Activated CD4-positive, alpha-beta T cell treated with anti-CD3 and anti-CD28 coated beads, Interleukin-2, amount 50 U/mL, for 48 hours (primary cell): ENCODE measurements at regions not wholly inside any gene's neighbourhood (a gene's known extent, or its start where the extent isn't known, plus 50 kb on each side); places are given as distances from the start of the nearest gene placed in this dataset.
"Not testable (repeated sequence)": the region's sequence is repeated elsewhere in the genome, so short reads cannot be mapped to it uniquely, and the experiment has no call there.

Experiments used
- DNase-seq, 2 experiments: peaks; one replicate each; pipeline ENCODE4 v3.0.0-alpha.2; 2020

DNA sequence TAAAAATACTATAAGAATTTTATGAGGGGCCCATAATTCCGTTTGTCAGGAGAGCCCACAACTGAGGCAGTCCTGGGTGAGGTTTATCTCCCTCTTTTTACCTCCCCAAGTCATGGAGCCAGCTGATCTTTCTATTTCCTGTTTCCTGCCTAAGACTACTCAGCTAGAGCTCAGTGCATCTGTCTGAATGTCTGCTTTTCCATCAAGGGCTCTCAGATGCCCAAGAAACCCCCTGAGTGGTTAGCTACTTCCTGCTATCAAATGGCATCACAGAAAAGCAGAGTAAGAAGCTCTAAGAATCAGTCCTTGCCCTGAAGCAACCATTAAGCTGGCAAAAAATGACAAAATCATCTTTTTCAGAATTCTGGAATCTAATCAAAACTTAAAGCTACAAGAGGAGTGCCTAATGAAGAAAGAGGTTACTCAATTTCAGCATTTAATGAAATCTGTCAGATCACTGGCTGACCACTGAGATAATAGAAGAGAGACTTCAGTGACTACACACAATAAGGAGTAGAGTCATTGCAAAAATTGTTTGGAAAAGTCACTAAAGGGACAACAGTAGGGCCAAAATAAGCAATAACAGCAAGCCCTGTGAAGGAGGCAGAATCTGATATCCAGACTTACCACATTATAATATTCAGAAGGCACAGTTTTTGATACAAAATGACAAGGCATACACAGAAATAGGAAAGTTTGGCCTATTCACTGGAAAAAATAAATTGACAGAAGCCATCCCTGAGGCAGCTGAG, 150.1 kb downstream of the CYB561 start:
- no peak for DNase-seq

DNA sequence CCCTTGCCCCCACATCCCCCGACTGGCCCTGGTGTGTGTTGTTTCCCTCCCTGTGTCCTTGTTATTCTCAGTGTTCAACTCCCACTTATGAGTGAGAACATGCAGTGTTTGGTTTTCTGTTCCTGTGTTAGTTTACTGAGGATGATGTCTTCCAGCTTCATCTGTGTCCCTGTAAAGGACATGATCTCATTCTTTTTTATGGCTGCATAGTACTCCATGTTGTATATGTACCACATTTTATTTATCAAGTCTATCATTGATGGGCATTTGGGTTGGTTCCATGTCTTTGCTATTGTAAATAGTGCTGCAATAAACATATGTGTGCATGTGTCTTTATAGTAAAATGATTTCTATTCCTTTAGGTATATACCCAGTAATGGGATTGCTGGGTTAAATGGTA, 147.2 kb downstream of the CYB561 start:
- not testable (repeated sequence) for DNase-seq

DNA sequence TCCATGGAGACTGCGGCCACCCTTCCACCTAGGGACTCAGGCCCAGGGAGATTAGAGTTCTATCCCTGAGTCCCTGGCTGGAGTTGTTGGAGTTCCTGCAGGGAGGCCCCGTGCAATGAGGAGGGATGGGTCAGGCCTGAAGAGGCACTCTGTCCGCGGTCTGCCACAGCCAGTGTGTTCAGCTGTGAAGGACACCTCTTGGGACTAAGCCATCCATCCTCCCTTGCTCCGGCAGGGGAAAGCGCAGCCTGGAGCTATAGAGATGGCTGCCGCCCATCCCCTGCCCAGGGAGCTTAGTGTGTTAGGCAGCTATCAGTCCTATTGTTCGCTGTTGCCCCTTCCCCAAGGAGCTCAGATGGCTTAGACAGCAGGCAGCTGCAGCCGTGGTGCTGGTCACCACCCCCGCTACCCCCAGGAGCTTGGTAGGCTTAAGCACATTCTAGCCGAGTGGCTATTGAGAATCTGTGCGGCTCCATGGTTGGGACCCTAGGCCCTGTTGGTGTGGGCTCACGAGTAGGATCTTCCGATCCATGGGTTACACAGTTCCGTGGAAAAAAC, 141.3 kb downstream of the CYB561 start:
- DNase-seq, result no peak

DNA sequence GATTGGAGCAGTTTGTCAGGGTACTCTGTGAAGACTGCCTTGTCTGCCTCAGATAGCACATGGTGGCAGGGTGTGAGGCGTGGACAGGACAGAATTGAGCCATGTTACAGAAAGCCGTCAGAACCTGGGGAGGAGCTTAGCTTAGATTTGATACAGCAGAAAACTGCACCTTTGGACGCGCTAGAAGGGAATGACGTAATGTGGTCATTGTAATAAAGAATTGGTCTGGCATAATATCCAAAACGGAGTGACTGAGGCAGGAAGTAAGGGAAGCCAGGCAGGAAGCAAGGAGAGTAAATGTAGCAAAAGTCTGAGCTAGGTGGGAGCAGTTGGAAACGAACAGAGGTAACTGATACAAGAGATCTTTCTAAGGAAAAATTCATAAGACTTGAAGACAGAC, 140.2 kb downstream of the CYB561 start:
- no peak for DNase-seq

DNA sequence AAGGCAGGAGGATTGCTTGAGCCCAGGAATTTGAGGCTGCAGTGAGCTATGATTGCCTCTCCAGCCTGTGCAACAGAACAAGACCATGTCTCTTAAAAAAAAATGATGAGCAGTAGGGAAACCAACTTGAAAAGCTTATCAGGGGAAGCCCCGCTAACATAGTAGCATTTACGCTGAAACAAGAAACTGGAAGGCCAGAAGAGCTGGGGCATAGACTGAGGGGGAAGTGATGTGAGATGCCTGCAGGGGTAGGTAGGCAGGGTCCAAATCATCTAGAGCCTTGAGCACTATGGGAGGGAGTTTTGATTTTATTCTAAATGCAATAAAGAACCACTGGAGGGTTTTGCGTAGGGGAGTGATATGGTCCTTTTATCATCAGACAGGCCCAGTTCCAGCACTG, 139.3 kb downstream of the CYB561 start:
- no peak for DNase-seq

DNA sequence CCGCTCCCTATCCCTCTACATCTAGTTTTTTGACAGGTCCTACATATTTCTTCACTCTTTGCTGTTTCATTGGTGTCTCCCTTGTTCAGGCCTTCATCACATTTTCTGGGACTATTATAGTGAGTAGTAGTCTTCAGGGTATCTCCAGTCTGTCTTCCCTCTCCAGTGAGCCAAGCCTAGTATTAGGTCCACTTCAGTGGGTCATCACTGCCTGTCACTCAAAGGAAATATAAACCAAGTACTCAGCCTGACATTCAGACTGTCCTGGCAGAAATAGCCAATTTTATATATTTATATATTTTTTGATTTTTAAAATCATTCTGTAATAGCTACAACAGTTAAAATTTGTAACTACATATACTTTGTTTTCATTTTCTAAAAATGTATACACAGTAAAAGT, 137.8 kb downstream of the CYB561 start:
- no peak for DNase-seq

DNA sequence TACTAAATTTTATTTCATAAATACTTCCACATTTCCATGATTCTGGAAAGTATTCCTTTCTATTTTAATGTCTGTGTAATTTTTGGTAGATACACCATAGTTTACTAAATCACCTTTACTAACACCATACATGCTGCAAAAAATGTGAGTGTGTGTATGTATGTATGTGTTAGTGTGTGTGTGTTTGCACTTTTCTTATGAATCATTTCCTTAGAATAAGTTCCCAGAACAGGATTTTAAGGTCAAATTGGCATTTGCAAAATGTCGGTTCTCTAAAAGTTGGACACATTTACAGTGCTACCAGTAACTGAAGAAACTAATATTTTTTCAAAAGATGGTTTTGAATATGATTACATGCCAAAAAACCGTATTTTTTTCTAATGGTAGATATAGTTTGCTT, 137.1 kb downstream of the CYB561 start:
- DNase-seq, result no peak

DNA sequence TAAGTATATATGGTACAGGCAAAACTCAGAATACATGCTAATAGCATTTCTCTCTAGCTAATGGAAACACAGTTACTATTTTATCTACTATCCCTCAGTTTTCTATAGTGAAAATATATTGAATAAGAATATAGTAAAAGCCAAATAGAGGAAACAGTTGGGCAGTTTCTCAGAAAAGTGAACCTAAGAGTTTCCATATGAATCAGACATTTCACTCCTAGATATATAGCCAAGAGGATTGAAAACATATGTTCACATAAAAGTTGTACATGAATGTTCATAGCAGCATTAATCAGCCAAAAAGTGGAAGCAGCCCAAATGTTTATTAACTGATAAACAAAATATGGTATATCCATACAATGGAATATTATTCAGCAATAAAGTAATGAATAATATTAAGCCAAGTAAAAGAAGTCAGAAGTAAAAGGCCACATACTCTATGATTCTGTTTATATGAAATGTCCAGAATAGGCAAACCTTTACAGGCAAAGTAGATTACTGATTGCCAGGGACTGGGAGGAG, 134.6 kb downstream of the CYB561 start:
- DNase-seq, result no peak

DNA sequence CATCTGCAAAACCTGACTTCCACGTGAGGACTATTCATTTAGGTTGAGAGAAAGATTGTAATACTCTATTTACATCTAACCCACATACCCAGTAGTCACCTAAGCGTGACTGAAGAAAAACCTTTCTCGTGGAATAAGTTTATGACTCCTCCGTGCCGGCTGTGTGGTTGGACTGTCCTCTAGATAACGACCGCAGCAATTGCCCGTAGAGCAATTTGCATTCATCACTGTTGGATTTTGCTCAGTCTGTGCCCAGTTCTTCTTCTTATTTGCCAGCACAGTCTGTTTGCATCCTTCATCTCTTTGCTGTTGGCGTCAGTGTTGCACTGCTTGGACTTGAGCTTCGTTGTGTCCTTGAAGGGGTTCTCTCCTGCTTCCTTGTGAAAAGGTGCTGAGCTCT, 131.3 kb downstream of the CYB561 start:
- no peak for DNase-seq

DNA sequence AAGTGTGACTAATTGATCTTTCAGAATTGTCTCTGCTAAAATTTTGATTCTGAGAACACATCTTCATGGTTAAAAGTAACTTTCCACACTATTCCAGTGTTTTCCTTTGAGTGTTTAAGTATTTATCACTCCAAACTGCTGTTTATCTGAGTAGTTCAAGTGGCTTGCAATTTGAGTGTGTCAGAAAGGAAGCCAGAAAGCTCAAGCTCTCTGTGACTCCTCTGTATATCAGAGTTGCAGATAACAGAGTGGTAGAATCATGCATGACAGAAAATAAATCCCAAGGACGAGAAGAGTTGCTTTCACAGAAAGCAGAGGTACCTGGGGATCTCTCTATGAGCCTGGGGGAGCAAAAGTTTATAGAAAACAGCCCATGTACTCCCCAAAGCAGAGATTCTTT, 130.0 kb downstream of the CYB561 start:
- DNase-seq, result no peak

DNA sequence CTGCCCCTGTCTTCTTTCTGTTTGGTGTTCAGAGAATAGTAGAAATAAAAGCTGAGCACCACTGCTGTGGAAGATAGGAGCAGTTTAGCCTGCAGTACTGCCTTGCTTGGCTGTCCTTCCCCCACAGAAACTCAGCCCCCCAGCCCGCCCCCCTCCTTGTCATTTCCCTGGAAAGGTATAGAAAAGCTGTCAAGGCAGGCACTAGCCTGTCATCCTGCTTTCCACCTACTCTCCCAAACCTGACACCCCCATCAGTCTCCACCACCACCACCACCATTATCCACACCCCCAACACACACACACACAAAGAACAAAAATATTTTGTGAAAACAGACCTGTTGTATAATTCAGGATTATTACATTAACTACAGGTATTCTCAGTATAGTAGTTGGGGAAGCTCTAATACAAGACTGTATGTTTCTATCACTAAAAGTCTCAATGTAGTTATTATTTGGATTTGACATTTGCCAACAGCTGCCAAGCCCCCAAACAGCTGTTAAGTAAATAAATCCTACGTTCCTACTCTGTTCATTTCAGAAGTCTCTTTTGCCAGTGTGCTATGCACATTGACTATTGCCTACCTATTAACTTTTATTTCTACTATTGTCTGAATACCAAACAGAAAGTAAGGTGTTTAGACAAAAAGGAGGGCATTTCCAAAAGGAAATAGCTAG, 128.8 kb downstream of the CYB561 start:
- DNase-seq, result no peak

DNA sequence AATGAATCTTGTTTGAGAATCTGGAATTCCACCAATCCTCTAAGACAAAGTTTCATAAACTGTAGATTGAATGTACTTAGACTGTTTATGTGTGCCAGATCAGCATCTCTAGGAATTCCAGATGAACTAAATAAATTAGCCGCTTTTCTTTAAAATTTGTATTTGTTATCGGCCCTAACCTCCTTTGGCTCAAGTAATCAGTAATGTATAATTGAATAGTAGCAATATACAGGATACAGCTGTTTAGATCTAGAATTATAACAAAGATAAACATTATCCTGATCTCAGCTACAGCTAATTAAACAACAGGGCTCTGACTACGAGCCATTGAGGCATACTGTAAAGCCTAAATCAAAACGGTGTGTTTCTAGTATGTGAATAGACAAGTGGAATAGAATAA, 120.3 kb downstream of the CYB561 start:
- no peak for DNase-seq

DNA sequence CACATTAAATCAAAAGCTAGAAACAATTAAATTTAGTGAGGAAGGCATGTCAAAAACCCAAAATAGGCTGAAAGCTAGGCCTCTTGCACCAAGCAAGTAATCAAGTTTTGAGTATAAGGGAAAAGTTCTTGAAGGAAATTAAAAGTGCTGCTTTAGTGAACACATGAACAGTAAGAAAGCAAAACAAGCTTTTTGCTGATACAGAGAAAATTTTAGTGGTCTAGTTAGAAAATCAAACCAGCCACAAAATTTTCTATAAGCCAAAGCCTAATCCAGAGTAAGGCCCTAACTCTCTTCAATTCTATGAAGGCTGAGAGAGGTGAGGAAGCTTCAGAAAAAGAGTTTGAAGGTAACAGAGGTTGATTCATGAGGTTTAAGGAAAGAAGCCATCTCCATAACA, 116.2 kb downstream of the CYB561 start:
- no peak for DNase-seq

DNA sequence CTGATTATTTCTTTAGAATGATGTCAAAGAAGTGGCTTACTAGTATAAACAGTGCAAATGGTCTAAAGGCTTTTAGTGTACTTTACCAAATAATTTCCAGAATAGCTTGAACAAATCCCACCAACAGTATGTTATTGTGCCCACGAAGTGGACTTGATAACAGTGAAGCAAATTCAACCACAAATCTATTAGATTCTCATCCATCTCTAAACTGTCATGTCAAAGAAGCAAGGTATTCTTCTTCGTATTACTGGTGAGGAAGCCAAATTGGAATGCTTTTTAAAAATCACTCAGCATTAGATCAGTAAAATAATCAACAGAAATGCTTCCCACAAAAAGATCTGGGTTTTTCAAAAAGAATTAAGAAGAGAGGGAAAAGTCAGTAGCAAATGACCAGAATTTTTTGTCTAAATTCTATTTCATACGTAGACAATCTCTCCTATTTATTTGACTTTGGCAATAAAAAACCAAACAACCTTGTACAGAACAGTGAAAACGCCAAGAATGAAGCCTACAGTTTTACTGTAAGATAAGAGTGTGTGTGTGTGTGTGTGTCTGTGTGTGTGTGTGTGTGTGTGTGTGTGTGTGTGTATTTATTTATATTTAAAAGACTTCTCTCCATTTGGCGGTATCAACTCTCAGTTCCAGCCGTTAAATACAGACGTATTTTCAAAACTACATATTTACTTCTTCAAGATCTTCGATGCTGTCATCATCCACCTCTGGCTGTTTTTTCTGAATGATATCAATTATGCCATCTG, 114.6 kb downstream of the CYB561 start:
- no peak for DNase-seq

DNA sequence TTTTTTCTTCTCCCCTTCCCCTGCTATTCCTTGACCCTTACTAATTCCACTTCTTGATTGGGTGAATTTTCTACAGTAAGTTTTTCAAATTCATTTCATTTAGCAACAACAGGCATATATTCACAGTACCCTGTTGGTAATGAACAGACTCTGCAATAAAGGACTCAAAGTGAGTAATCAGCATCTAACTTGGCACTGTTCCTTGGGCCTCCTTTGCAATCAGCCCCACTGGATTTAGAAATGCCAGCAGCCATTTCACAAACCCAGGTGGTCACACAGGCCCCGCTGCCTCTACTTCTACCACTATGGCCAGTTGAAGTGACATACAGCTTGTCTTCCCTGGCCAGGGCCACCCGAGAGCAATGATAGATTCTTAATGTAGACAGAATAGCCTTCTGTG, 113.8 kb downstream of the CYB561 start:
- DNase-seq, result no peak

DNA sequence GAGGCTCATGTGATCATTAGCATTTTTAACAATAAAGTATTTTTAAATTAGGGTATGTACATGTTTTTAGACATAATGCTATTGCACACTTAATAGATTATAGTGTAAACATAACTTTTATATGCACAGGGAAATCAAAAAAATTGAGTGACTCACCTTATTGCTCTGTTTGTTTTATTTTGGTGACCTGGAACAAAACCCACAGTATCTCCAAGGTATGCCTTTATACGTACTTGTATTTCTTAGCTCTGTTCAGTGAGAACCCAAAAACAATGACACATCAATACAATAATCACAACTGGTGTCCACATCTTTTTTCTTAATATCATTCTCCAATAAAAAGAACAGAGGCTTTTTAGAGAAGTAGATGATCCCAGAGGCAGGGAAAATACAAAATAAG, 112.2 kb downstream of the CYB561 start:
- DNase-seq, result no peak

DNA sequence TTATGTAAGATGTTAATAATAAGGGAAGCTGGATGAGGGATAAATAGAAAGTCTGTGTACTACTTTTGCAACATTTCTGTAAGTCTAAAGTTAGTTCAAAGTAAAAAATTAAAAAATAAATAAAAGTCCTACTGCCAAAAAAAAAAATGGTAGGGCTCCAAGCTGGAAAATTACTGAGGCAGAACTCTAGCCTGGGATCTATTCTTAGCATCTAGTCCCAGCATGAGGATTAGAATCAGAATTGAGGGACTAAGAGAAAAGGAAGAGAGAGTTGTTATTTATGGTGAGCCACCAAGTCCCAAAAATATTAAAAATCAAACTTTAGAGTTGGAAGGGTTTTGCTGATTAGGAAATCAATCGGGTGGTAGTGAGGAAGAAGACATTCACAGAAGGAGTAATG, 110.3 kb downstream of the CYB561 start:
- DNase-seq, result no peak

DNA sequence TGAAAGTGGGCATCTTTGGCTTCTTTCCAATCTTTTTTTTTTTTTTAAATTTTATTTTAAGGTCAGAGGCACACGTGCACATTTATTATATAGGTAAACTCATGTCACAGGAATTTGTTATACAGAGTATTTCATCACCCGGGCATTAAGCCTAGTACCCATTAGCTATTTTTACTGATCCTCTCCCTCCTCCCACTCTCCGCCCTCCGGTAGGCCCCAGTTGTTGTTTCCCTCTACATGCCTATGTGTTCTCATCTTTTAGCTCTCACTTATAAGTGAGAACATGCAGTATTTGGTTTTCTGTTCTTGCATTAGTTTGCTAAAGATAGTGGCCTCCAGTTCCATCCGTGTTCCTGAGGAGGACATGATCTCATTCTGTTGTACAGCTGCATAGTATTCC, 108.5 kb downstream of the CYB561 start:
- DNase-seq, result no peak

DNA sequence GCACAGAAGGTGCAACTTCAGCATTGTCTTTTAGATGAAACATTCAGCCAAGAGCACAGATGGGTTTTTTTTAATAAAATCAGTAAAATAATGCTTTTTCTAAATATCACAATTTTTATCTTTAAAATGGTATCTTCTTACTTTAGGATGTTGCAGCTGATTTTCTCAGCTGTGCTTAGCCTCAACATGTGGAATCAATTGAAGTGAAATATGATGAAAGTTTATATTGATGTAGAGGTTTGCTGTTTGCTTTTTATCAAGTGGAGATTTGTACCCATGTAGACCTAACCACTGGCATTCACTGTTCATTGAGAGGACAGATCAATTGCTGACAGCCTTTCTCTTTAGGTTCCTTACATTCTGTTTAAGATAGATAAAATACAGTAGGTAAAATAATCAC, 107.8 kb downstream of the CYB561 start:
- no peak for DNase-seq

DNA sequence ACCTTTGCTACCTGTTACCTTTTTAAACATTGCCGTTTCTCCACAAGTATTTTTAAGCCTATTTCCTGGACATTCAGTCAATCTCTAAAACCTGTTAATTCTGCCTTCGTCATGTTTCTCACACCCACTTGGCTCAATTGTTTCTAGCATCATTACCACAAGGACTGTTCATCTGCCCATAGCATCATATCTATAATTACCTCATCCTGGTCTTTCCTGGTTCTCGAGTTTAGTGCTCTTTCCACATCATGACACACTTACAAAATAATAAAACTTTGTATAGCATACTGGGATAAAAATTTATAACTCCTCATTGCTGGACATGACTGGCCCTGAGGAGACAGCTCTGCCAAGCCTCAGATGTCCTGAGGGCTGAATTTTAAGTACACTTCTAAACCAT, 104.8 kb downstream of the CYB561 start:
- no peak for DNase-seq

DNA sequence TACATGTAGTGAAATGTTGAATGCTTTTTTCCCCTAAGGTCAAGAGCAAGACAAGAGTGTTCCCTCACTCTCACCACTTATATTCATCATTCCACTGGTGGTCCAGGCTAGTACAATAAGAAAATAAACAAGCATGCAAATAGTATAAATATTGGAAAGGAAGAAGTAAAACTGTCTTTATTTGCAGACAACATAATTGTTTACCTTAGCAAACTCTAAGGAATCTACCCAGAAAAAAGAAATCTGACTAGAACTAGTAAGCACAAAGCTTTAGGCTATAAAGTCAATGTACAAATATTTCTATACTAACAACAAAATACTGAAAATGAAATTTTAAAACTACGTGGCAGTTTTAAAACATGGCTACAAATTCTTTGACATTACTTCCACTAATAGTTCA, 101.7 kb downstream of the CYB561 start:
- DNase-seq, result no peak

DNA sequence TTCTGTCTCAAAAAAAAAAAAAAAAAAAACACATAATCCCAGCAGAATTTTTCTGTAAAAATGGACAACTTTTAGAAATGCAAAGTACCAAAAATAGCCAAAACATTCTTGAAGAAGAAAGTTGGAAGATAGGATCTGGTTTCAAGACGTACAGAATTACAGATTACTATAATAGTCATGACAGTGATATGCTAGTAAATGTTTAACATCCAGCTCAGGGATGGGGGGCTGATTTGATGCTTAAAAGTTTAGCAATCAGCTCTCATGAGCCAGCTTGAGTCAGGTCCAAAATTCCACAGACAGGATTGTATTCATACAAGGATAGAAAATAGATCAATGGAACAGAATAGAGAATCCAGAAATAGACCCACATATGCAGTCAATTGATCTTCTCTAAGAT, 100.5 kb downstream of the CYB561 start:
- DNase-seq, result no peak

DNA sequence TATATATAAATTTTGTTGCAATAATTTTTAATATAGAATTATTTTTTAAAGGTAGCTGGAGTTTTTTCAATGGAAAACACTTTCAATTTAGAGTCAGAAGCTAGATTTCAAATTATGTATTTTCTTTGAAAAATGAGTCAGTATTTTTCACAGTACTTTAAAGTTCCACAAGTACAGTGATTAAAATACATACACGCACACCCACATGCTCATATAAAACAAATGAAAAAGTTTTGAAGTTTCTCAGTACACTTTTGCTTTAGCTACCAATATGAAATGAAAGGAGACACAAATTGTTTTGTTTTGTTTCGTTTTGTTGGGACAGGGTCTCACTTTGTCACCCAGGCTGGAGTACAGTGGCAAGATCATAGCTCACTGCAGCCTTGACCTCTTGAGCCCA, 98.6 kb downstream of the CYB561 start:
- no peak for DNase-seq
